Panc1 (cell line): ENCODE measurements at regions not wholly inside any gene's neighbourhood (a gene's known extent, or its start where the extent isn't known, plus 50 kb on each side); places are given as distances from the start of the nearest gene placed in this dataset.

Experiments
- ATAC-seq: fragments of 200-7000 bp; cut with Tn5 transposase; 2 replicates; pipeline ENCODE4 v1.9.1; 2020; ENCODE audit warnings: mild to moderate bottlenecking, moderate library complexity
- BruUV-seq: library from RNA; stranded (reverse); fragments of 400-500 nt; replicated peaks from 2 replicates; lab custom pipeline; 2021; lab: Mats Ljungman, UMichigan
- CTCF ChIA-PET: fragments of 300-600 bp; sonication (Branson Sonifier 250); formaldehyde crosslinking; loops from one replicate; lab custom pipeline; 2022; ENCODE audit warnings: antibody characterized with exemption; lab: Charles Lee
- POLR2A ChIA-PET: fragments of 300-600 bp; sonication (Branson Sonifier 250); formaldehyde crosslinking; loops from one replicate; lab custom pipeline; 2022; ENCODE audit warnings: antibody characterized with exemption; lab: Charles Lee
- DNase-seq: peaks from one replicate; pipeline ENCODE4 v3.0.0-alpha.2; 2010; ENCODE audit warnings: low read depth, low spot score
- H3K27ac ChIP-seq: 2 replicates; pipeline ENCODE4 v1.5.1; 2011; ENCODE audit warnings: mild to moderate bottlenecking, low read length, inconsistent platforms
- H3K27me3 ChIP-seq: fragments of 200-500 bp; sonication (Bioruptor generic); 2 replicates; pipeline ENCODE4 v1.6.0; 2014; ENCODE audit warnings: low read length, inconsistent platforms; ENCODE audit not compliant: control insufficient read depth, insufficient read depth
- H3K36me3 ChIP-seq: fragments of 200-500 bp; sonication (Bioruptor generic); 2 replicates; pipeline ENCODE4 v1.5.1; 2014; ENCODE audit warnings: inconsistent platforms, mild to moderate bottlenecking, low read length, moderate library complexity; ENCODE audit not compliant: control insufficient read depth, insufficient read depth
- H3K4me1 ChIP-seq: 2 replicates; pipeline ENCODE4 v1.5.1; 2011; ENCODE audit warnings: inconsistent platforms, mild to moderate bottlenecking, low read length, moderate library complexity; ENCODE audit not compliant: control insufficient read depth, insufficient read depth
- H3K4me3 ChIP-seq, 2 experiments: 2 replicates each; pipeline ENCODE4 v1.5.1; 2011 to 2012; ENCODE audit warnings: low read depth in 2 of 2, low read length in 2 of 2, mild to moderate bottlenecking in 2 of 2, inconsistent platforms in 1 of 2, moderate library complexity in 1 of 2
- H3K9me3 ChIP-seq: fragments of 200-500 bp; sonication (Bioruptor generic); 2 replicates; pipeline ENCODE4 v1.5.1; 2014; ENCODE audit warnings: low read depth, mild to moderate bottlenecking, inconsistent platforms, low read length, moderate library complexity; ENCODE audit not compliant: control insufficient read depth, insufficient read depth
- POLR2AphosphoS5 ChIP-seq: IDR thresholded peaks from 2 replicates; pipeline ENCODE4 v1.6.1; 2012; ENCODE audit warnings: mild to moderate bottlenecking, low read depth, low read length, moderate library complexity
- SIN3A ChIP-seq: IDR thresholded peaks from 2 replicates; pipeline ENCODE4 v1.6.1; 2012; ENCODE audit warnings: low read depth, mild to moderate bottlenecking, low read length, moderate library complexity, borderline replicate concordance; ENCODE audit not compliant: insufficient read depth
- TCF7L2 ChIP-seq: IDR thresholded peaks from 2 replicates; pipeline ENCODE4 v1.6.1; 2011; ENCODE audit warnings: mild to moderate bottlenecking, low read depth, low read length, inconsistent platforms
- in situ Hi-C: cut with HindIII; loops from 2 replicates; pipeline ENCODE4 v1.10.0; 2016; ENCODE audit warnings: low sequenced_read_pairs, low pct_unique_long_range_greater_than_20kb
- intact Hi-C: fragments of 100-400 bp; cut with micrococcal nuclease; formaldehyde crosslinking; loops from one replicate; pipeline ENCODE4 v1.10.0; 2022; ENCODE audit not compliant: unreplicated experiment
- TF ChIP-seq, protein P1 (sequence below): fragments of 450-650 bp; IDR thresholded peaks from 2 replicates; pipeline ENCODE4 v1.5.1; 2017; ENCODE audit warnings: mild to moderate bottlenecking
- TF ChIP-seq, protein P2 (sequence below), 2 experiments: IDR thresholded peaks; 2 replicates each; pipeline ENCODE4 v1.6.1; 2011 to 2012; ENCODE audit warnings: low read depth in 2 of 2, control low read depth in 1 of 2, low read length in 1 of 2, mild to moderate bottlenecking in 1 of 2, moderate library complexity in 1 of 2; ENCODE audit not compliant: insufficient read depth in 1 of 2

DNA sequence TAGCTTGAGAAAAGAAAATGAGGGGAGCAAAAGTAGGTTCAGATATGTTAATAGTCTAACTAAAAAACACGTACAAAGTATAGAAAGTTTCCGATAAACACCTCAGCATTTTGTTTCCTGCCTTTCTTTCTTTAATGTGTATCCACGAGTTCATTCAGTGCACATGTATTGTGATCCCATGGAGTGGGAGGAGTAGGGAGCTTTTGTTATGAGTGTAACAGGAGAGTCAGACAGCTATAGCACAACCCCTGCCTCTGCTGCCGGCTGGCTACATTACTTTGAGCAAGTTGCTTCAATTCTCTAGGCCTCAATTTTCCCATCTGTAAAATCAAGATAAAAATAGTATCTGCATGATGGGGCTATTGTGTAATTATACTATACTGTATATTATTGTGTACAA is 249.2 kb upstream of the FIGN start:
- DNase-seq: no peak
- POLR2A ChIA-PET: no interaction called here

DNA sequence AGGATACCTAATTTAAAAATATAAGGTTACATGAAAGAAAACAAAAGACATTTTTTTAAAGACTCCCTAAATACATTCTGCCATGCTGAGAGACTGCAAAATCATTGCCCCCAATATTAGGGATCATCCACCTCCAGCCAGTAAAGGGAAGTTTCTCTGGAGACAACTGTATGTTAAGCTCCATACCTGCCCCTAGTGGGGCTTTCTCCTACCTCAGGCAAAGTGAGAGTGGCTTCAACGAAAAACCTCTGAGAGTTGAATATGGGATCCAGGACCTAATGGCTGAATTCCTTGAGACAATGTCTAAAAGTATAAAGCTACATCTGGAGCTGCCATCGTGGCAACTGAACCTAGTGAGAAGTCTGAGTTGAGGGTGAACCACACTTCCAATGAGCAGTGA is 248.1 kb upstream of the FIGN start:
- H3K36me3 ChIP-seq: no peaks in the 10 kb centered on the region
- intact Hi-C loops: no loop called here
- BruUV-seq: no TSS peak
- H3K4me3 ChIP-seq: no peak overlapping the region
- no peaks in the 10 kb centered on the region for H3K4me1 ChIP-seq
- no peaks in the 10 kb centered on the region for H3K27me3 ChIP-seq
- no peaks in the 10 kb centered on the region for H3K9me3 ChIP-seq
- CTCF ChIA-PET: no interaction called here
- no peak for TF ChIP-seq TCF7L2
- TF ChIP-seq SIN3A: no peak
- TF ChIP-seq, protein P1, sequence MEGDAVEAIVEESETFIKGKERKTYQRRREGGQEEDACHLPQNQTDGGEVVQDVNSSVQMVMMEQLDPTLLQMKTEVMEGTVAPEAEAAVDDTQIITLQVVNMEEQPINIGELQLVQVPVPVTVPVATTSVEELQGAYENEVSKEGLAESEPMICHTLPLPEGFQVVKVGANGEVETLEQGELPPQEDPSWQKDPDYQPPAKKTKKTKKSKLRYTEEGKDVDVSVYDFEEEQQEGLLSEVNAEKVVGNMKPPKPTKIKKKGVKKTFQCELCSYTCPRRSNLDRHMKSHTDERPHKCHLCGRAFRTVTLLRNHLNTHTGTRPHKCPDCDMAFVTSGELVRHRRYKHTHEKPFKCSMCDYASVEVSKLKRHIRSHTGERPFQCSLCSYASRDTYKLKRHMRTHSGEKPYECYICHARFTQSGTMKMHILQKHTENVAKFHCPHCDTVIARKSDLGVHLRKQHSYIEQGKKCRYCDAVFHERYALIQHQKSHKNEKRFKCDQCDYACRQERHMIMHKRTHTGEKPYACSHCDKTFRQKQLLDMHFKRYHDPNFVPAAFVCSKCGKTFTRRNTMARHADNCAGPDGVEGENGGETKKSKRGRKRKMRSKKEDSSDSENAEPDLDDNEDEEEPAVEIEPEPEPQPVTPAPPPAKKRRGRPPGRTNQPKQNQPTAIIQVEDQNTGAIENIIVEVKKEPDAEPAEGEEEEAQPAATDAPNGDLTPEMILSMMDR: no peak
- DNase-seq (no peak), ATAC-seq (no peak)
- no peak overlapping the region for H3K27ac ChIP-seq
- in situ Hi-C loops: no loop called here
- POLR2A ChIA-PET: no interaction called here

More for the DNA sequence above, 249.2 kb upstream of the FIGN start:
- Histone ChIP-seq H3K9me3 (no peaks in the 10 kb centered on the region), H3K27me3 (no peaks in the 10 kb centered on the region), H3K27ac (no peak overlapping the region), H3K4me3 (no peak overlapping the region), H3K4me1 (no peaks in the 10 kb centered on the region), H3K36me3 (no peaks in the 10 kb centered on the region)
- CTCF ChIA-PET: no interaction called here
- BruUV-seq: no TSS peak
- in situ Hi-C loops (no loop called here), intact Hi-C loops (no loop called here)
- no peak for ATAC-seq
- TF ChIP-seq SIN3A (no peak), TCF7L2 (no peak)
- TF ChIP-seq, protein P1: no peak

DNA sequence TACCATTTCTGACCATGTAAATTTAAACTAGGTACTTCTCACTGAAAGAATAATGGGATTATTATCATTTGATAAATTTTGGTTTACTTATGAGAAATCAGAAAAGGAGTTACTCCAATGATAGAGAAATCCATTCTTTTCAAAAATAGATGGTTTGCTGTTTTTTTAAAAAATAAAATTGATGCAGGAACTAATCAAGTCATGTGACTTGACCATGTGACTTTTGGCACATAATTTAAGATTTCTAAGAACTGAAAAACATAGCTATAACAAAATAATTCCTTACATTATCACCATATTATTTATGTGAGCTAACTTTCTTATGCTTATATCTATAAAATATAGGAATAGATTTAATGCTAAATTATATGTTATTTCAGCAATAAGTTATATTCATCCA is 247.1 kb upstream of the FIGN start:
- H3K4me3 ChIP-seq: no peak overlapping the region
- no peaks in the 10 kb centered on the region for H3K9me3 ChIP-seq
- no peak for ATAC-seq
- BruUV-seq: no TSS peak
- no peaks in the 10 kb centered on the region for H3K27me3 ChIP-seq
- ChIA-PET POLR2A (no interaction called here), CTCF (interaction anchor here (0.6 kb wide), 1 partner anchor 540 kb away, joined by 3 read pairs; no protein-coding TSS in a partner anchor)
- no peak overlapping the region for H3K27ac ChIP-seq
- no peak for DNase-seq
- TF ChIP-seq, protein P1: no peak
- TF ChIP-seq TCF7L2 (no peak), POLR2AphosphoS5 (no peak), SIN3A (no peak)
- TF ChIP-seq, protein P2, sequence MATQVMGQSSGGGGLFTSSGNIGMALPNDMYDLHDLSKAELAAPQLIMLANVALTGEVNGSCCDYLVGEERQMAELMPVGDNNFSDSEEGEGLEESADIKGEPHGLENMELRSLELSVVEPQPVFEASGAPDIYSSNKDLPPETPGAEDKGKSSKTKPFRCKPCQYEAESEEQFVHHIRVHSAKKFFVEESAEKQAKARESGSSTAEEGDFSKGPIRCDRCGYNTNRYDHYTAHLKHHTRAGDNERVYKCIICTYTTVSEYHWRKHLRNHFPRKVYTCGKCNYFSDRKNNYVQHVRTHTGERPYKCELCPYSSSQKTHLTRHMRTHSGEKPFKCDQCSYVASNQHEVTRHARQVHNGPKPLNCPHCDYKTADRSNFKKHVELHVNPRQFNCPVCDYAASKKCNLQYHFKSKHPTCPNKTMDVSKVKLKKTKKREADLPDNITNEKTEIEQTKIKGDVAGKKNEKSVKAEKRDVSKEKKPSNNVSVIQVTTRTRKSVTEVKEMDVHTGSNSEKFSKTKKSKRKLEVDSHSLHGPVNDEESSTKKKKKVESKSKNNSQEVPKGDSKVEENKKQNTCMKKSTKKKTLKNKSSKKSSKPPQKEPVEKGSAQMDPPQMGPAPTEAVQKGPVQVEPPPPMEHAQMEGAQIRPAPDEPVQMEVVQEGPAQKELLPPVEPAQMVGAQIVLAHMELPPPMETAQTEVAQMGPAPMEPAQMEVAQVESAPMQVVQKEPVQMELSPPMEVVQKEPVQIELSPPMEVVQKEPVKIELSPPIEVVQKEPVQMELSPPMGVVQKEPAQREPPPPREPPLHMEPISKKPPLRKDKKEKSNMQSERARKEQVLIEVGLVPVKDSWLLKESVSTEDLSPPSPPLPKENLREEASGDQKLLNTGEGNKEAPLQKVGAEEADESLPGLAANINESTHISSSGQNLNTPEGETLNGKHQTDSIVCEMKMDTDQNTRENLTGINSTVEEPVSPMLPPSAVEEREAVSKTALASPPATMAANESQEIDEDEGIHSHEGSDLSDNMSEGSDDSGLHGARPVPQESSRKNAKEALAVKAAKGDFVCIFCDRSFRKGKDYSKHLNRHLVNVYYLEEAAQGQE (IDR thresholded peaks at IDR 0.05; ENCODE audit: insufficient read depth in 1 of 2, low read depth in 2 of 2, low read length in 1 of 2): no peak
- no peaks in the 10 kb centered on the region for H3K4me1 ChIP-seq
- H3K36me3 ChIP-seq: no peaks in the 10 kb centered on the region
- intact Hi-C loops: no loop called here
- in situ Hi-C loops: no loop called here
